GM12891 (cell line): ENCODE measurements at regions not wholly inside any gene's neighbourhood (a gene's known extent, or its start where the extent isn't known, plus 50 kb on each side); places are given as distances from the start of the nearest gene placed in this dataset.

Experiments
- POLR2A ChIP-seq: IDR thresholded peaks from 2 replicates; pipeline ENCODE4 v1.6.1; 2011; ENCODE audit warnings: low read depth, low read length, control low read depth
- POLR2AphosphoS5 ChIP-seq: IDR thresholded peaks from 2 replicates; pipeline ENCODE4 v1.6.1; 2011; ENCODE audit warnings: low read depth, low read length, control low read depth
- POU2F2 ChIP-seq: IDR thresholded peaks from 2 replicates; pipeline ENCODE4 v1.6.1; 2011; ENCODE audit warnings: low read depth, mild to moderate bottlenecking, control low read depth, low read length, moderate library complexity
- TAF1 ChIP-seq: IDR thresholded peaks from 2 replicates; pipeline ENCODE4 v1.6.1; 2011; ENCODE audit warnings: low read depth, low read length, control low read depth

DNA sequence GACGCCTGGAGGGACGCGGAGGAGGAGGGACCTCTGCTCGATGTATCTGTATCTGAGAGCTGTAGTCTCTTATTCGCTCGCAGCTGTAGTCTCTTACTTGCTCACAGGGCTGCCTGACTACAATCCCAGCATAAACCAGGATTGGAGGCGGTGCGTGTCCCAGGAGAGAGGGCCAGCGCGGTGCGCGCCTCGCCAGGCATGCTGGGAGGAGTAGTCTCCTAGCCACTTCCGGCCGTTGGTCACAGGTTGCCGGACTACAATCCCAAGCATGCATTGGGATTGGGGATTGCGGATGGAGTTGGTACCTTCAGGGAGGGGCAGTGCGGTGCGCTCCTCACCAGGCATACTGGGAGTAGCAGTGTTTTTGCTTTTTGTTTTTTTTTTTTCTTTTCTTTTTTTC, 421.7 kb upstream of the NUPR2 start:
- no peak for TF ChIP-seq POLR2A
- no peak for TF ChIP-seq POLR2AphosphoS5
- no peak for TF ChIP-seq TAF1
- TF ChIP-seq POU2F2, result no peak
